ENCODE measurements at regions not wholly inside any gene's neighbourhood (a gene's known extent, or its start where the extent isn't known, plus 50 kb on each side); places are given as distances from the start of the nearest gene placed in this dataset.

DNA sequence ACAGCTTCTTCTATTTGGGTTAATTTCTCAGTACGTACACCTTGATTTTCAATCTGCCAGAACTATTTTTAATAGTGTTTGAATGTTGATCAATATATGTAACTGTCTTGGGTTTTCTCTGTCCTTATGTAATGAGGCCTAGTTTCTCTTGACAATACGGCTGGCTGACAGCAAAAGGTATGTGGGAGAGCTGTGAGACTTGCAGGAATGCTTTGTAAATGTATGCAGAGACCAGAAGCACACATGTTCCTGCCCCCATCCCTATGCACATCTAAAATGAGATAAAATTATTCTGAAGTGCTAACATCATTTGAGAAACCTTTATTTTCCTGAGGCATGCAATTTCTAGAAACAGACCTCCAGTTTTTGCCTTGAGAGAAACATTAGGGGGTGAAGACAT, 593.8 kb upstream of the GBE1 start:
- TF ChIP-seq, protein P1, sequence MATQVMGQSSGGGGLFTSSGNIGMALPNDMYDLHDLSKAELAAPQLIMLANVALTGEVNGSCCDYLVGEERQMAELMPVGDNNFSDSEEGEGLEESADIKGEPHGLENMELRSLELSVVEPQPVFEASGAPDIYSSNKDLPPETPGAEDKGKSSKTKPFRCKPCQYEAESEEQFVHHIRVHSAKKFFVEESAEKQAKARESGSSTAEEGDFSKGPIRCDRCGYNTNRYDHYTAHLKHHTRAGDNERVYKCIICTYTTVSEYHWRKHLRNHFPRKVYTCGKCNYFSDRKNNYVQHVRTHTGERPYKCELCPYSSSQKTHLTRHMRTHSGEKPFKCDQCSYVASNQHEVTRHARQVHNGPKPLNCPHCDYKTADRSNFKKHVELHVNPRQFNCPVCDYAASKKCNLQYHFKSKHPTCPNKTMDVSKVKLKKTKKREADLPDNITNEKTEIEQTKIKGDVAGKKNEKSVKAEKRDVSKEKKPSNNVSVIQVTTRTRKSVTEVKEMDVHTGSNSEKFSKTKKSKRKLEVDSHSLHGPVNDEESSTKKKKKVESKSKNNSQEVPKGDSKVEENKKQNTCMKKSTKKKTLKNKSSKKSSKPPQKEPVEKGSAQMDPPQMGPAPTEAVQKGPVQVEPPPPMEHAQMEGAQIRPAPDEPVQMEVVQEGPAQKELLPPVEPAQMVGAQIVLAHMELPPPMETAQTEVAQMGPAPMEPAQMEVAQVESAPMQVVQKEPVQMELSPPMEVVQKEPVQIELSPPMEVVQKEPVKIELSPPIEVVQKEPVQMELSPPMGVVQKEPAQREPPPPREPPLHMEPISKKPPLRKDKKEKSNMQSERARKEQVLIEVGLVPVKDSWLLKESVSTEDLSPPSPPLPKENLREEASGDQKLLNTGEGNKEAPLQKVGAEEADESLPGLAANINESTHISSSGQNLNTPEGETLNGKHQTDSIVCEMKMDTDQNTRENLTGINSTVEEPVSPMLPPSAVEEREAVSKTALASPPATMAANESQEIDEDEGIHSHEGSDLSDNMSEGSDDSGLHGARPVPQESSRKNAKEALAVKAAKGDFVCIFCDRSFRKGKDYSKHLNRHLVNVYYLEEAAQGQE (IDR thresholded peaks at IDR 0.05; ENCODE audit: insufficient replicate concordance, low read depth) = no peak
- TF ChIP-seq, protein P2, sequence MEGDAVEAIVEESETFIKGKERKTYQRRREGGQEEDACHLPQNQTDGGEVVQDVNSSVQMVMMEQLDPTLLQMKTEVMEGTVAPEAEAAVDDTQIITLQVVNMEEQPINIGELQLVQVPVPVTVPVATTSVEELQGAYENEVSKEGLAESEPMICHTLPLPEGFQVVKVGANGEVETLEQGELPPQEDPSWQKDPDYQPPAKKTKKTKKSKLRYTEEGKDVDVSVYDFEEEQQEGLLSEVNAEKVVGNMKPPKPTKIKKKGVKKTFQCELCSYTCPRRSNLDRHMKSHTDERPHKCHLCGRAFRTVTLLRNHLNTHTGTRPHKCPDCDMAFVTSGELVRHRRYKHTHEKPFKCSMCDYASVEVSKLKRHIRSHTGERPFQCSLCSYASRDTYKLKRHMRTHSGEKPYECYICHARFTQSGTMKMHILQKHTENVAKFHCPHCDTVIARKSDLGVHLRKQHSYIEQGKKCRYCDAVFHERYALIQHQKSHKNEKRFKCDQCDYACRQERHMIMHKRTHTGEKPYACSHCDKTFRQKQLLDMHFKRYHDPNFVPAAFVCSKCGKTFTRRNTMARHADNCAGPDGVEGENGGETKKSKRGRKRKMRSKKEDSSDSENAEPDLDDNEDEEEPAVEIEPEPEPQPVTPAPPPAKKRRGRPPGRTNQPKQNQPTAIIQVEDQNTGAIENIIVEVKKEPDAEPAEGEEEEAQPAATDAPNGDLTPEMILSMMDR (IDR thresholded peaks at IDR 0.05; ENCODE audit: insufficient read depth, low read length) = no peak

All from HL-60 (cell line).